Neural progenitor cell (in vitro differentiated cells): ENCODE measurements at regions not wholly inside any gene's neighbourhood (a gene's known extent, or its start where the extent isn't known, plus 50 kb on each side); places are given as distances from the start of the nearest gene placed in this dataset.

ENCODE experiments used
- DNase-seq: peaks from one replicate; pipeline ENCODE4 v3.0.0-alpha.2; 2016; ENCODE audit warnings: low spot score
- H2AFZ ChIP-seq: fragments of 200-600 bp; sonication (generic); replicated peaks from 2 replicates; pipeline ENCODE4 v1.6.1; 2016; ENCODE audit warnings: antibody characterized with exemption
- H3F3A ChIP-seq: fragments of 200-600 bp; sonication (generic); 2 replicates; pipeline ENCODE4 v1.6.1; 2016; ENCODE audit warnings: antibody characterized with exemption, low read depth
- H3K27ac ChIP-seq: fragments of 200-600 bp; sonication (generic); 2 replicates; pipeline ENCODE4 v1.5.1; 2016; ENCODE audit warnings: mild to moderate bottlenecking
- H3K27me3 ChIP-seq: fragments of 200-600 bp; sonication (generic); 2 replicates; pipeline ENCODE4 v1.6.1; 2016; ENCODE audit warnings: mild to moderate bottlenecking, moderate library complexity
- H3K36me3 ChIP-seq: fragments of 200-600 bp; sonication (generic); 2 replicates; pipeline ENCODE4 v1.5.1; 2016
- H3K4me1 ChIP-seq: fragments of 200-600 bp; sonication (generic); 2 replicates; pipeline ENCODE4 v1.6.1; 2016; ENCODE audit warnings: mixed run types
- H3K4me2 ChIP-seq: fragments of 200-600 bp; sonication (generic); 2 replicates; pipeline ENCODE4 v1.6.1; 2016
- H3K4me3 ChIP-seq: fragments of 200-600 bp; sonication (generic); 2 replicates; pipeline ENCODE4 v1.5.1; 2016
- H3K79me2 ChIP-seq: fragments of 200-600 bp; sonication (generic); 2 replicates; pipeline ENCODE4 v1.6.1; 2016; ENCODE audit warnings: low read depth
- H3K9ac ChIP-seq: fragments of 200-600 bp; sonication (generic); 2 replicates; pipeline ENCODE4 v1.6.1; 2016
- H3K9me3 ChIP-seq: fragments of 200-600 bp; sonication (generic); 2 replicates; pipeline ENCODE4 v1.5.1; 2016; ENCODE audit warnings: low read depth
- H4K20me1 ChIP-seq: fragments of 200-600 bp; sonication (generic); 2 replicates; pipeline ENCODE4 v1.6.1; 2016; ENCODE audit warnings: low read depth
- H3K27ac Mint-ChIP-seq: 3 replicates; pipeline ENCODE4 v1.8.0; 2021; ENCODE audit warnings: mixed read lengths
- H3K27me3 Mint-ChIP-seq: 2 replicates; pipeline ENCODE4 v1.8.0; 2022; ENCODE audit warnings: low read depth, mild to moderate bottlenecking, inconsistent platforms, moderate library complexity, mixed read lengths; ENCODE audit not compliant: insufficient read depth
- H3K36me3 Mint-ChIP-seq: 3 replicates; pipeline ENCODE4 v1.8.0; 2021; ENCODE audit warnings: mixed read lengths
- H3K4me1 Mint-ChIP-seq: 3 replicates; pipeline ENCODE4 v1.8.0; 2021; ENCODE audit warnings: mixed read lengths
- H3K4me3 Mint-ChIP-seq: 3 replicates; pipeline ENCODE4 v1.8.0; 2021; ENCODE audit warnings: mild to moderate bottlenecking, moderate library complexity, mixed read lengths
- H3K9me3 Mint-ChIP-seq: 3 replicates; pipeline ENCODE4 v1.8.0; 2020; ENCODE audit warnings: mixed read lengths
- EZH2 ChIP-seq: fragments of 200-600 bp; sonication (generic); IDR thresholded peaks from 2 replicates; pipeline ENCODE4 v1.6.1; 2017; ENCODE audit warnings: antibody characterized with exemption, mild to moderate bottlenecking, moderate library complexity
- EZH2phosphoT487 ChIP-seq: fragments of 200-600 bp; sonication (generic); IDR thresholded peaks from 2 replicates; pipeline ENCODE4 v1.6.1; 2017; ENCODE audit warnings: antibody characterized with exemption
- TF ChIP-seq, protein P1 (sequence below): fragments of 200-600 bp; sonication (generic); IDR thresholded peaks from 2 replicates; pipeline ENCODE4 v1.5.1; 2017; ENCODE audit warnings: antibody characterized with exemption, mild to moderate bottlenecking

DNA sequence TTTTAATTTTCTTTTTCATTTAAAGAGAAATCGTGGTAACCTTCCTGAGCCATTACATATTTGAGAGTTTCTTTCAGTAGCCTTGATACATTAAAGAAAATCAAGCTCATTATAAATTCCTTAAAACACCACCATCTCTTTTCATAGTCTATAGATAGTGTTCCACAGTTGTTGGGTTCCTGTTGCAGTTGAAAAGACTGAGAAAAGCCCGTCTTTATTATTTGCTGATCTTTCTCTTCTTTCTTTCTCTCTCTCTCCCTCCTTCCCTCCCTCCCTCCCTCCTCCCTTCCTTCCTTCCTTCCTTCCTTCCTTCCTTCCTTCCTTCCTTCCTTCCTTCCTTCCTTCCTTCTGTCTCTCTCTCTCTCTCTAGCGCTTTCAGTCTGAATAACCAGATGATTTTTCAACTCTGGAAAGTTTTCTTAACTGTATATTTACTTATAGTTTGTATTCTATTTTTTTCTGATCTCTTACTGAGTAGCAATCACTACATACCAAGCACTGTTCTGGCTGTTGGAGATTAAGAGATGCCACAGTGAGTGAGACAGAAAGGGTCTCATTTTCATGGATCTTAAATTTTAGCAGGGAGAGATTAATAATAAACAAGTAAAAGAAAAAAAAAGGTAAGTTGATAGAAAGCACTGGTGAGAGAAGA is 157.5 kb downstream of the TINAG start:
- no peak overlapping the region for H3K27ac Mint-ChIP-seq
- Histone ChIP-seq H3K27me3 (no peaks in the 10 kb centered on the region), H3K4me2 (no peak overlapping the region), H3K4me3 (no peak overlapping the region), H2AFZ (no peak overlapping the region), H3K9ac (no peak overlapping the region), H3K4me1 (no peaks in the 10 kb centered on the region), H3K36me3 (no peaks in the 10 kb centered on the region), H3K9me3 (no peaks in the 10 kb centered on the region), H4K20me1 (no peaks in the 10 kb centered on the region), H3F3A (no peaks in the 10 kb centered on the region), H3K79me2 (no peaks in the 10 kb centered on the region), H3K27ac (no peak overlapping the region)
- peaks cover 2% of the 10 kb centered on the region for H3K27me3 Mint-ChIP-seq
- TF ChIP-seq, protein P1, sequence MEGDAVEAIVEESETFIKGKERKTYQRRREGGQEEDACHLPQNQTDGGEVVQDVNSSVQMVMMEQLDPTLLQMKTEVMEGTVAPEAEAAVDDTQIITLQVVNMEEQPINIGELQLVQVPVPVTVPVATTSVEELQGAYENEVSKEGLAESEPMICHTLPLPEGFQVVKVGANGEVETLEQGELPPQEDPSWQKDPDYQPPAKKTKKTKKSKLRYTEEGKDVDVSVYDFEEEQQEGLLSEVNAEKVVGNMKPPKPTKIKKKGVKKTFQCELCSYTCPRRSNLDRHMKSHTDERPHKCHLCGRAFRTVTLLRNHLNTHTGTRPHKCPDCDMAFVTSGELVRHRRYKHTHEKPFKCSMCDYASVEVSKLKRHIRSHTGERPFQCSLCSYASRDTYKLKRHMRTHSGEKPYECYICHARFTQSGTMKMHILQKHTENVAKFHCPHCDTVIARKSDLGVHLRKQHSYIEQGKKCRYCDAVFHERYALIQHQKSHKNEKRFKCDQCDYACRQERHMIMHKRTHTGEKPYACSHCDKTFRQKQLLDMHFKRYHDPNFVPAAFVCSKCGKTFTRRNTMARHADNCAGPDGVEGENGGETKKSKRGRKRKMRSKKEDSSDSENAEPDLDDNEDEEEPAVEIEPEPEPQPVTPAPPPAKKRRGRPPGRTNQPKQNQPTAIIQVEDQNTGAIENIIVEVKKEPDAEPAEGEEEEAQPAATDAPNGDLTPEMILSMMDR = no peak
- TF ChIP-seq EZH2 (no peak), EZH2phosphoT487 (no peak)
- H3K36me3 Mint-ChIP-seq = no peaks in the 10 kb centered on the region
- H3K9me3 Mint-ChIP-seq = no peaks in the 10 kb centered on the region
- no peak overlapping the region for H3K4me3 Mint-ChIP-seq
- H3K4me1 Mint-ChIP-seq = no peaks in the 10 kb centered on the region
- DNase-seq = no peak

DNA sequence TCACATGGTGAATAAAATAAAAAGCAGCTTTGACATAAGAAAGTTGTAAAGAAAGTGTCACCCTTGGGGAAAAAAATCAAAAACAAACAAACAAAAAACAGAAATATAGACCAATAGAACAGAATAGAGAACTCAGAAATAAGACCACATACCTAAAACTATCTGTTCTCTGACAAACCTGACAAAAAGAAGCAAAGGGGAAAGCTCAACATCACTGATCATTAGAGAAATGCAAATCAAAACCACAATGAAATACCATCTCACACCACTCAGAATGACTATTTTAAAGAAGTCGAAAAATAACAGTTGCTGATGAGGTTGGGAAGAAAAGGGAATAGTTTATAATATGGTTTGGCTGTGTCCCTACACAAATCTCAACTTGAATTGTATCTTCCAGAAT is 159.1 kb downstream of the TINAG start:
- no peaks in the 10 kb centered on the region for H3K9me3 ChIP-seq
- no peak overlapping the region for H3K4me3 ChIP-seq
- H3K36me3 ChIP-seq = no peaks in the 10 kb centered on the region
- no peak overlapping the region for H3K4me3 Mint-ChIP-seq
- H3K36me3 Mint-ChIP-seq = no peaks in the 10 kb centered on the region
- no peaks in the 10 kb centered on the region for H3K27me3 ChIP-seq
- TF ChIP-seq, protein P1 = no peak
- no peak for TF ChIP-seq EZH2phosphoT487
- no peak for TF ChIP-seq EZH2
- H3K4me1 ChIP-seq = no peaks in the 10 kb centered on the region
- H3K27me3 Mint-ChIP-seq = peaks cover 2% of the 10 kb centered on the region
- no peak overlapping the region for H3K27ac ChIP-seq
- H3K27ac Mint-ChIP-seq = no peak overlapping the region
- H3F3A ChIP-seq = no peaks in the 10 kb centered on the region
- no peak overlapping the region for H2AFZ ChIP-seq
- no peaks in the 10 kb centered on the region for H3K79me2 ChIP-seq
- H3K4me1 Mint-ChIP-seq = no peaks in the 10 kb centered on the region
- H3K9me3 Mint-ChIP-seq = no peaks in the 10 kb centered on the region
- H3K4me2 ChIP-seq = no peak overlapping the region
- no peak for DNase-seq
- no peak overlapping the region for H3K9ac ChIP-seq
- no peaks in the 10 kb centered on the region for H4K20me1 ChIP-seq

DNA sequence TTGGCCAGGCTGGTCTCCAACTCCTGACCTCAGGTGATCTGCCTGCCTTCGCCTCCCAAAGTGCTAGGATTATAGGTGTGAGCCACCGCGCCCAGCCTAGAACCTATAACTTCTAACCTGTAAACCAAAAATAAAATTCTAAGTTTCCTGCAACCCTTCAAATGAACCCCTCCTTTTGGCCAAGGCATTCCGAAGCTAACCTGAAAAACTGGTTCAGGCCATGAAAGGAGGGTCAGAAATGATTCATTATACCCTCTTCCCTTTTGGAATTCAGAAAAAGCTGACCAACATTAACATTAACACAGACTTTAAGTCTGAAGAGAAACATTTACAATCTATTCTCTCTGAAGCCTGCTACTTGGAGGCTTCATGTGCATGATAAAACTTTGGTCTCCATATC is 165.1 kb downstream of the TINAG start:
- Histone ChIP-seq H2AFZ (no peak overlapping the region), H3K4me1 (no peaks in the 10 kb centered on the region), H3K27me3 (no peaks in the 10 kb centered on the region), H3K36me3 (no peaks in the 10 kb centered on the region), H3K9ac (no peak overlapping the region), H3K27ac (no peak overlapping the region), H3K79me2 (no peaks in the 10 kb centered on the region), H3F3A (no peaks in the 10 kb centered on the region), H3K4me3 (no peak overlapping the region), H3K4me2 (no peak overlapping the region), H3K9me3 (no peaks in the 10 kb centered on the region), H4K20me1 (no peaks in the 10 kb centered on the region)
- Mint-ChIP-seq H3K4me3 (no peak overlapping the region), H3K36me3 (no peaks in the 10 kb centered on the region), H3K9me3 (no peaks in the 10 kb centered on the region), H3K27me3 (no peaks in the 10 kb centered on the region), H3K27ac (no peak overlapping the region), H3K4me1 (no peaks in the 10 kb centered on the region)
- TF ChIP-seq, protein P1 = no peak
- no peak for TF ChIP-seq EZH2
- TF ChIP-seq EZH2phosphoT487 = no peak
- no peak for DNase-seq
